Keratinocyte (primary cell): ENCODE measurements at regions not wholly inside any gene's neighbourhood (a gene's known extent, or its start where the extent isn't known, plus 50 kb on each side); places are given as distances from the start of the nearest gene placed in this dataset.

ENCODE experiments used
- EZH2 ChIP-seq: IDR thresholded peaks from one replicate; pipeline ENCODE4 v1.6.1; 2012; ENCODE audit warnings: inconsistent platforms, mild to moderate bottlenecking, low read length, moderate library complexity
- TF ChIP-seq, protein P1 (sequence below), 3 experiments: IDR thresholded peaks in 1 of 3; conservative IDR thresholded peaks in 1 of 3; optimal IDR thresholded peaks in 1 of 3; 2 replicates in 2 of 3; 3 replicates in 1 of 3; pipeline versions ENCODE3 to v1.5.1; 2011; ENCODE audit warnings: low read length in 3 of 3, mild to moderate bottlenecking in 3 of 3, moderate library complexity in 2 of 3, control low read depth in 1 of 3, inconsistent platforms in 1 of 3; ENCODE audit not compliant: insufficient read depth in 2 of 3; ENCODE audit errors: extremely low read depth in 1 of 3

DNA sequence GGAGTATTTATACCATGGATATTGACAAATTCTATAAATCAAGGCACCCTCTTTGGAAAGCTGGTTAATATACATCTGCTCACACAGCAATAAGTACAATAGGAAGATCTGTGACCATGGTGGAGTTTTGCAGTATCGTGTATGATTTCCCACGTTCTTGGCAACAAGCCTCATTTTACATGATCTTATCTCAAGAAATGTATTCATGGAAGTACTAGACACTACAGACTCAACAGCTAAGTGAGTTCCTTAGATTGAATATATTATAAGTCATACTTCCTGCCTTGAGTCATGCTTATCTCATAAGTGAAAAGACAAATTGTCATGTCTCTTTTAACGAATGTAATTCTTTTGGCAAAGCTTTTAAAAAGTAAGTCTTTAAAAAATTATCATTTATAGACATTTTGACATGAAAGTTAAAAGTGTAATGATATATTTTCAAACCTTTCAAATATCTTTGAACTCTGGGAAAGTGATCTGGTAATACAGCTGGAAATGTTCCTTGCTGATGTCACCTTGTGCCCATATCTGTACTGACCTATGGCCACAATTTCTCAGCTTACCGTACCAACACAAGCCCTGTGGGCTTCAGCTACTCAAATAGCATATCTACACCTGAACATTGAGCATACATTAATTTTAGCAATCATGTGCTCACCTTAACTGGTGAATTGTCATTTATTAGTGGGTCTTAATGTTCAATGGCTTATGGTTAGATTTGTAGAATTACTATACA lies 130.3 kb upstream of the TMC3 start:
- no peak for TF ChIP-seq EZH2
- TF ChIP-seq, protein P1, sequence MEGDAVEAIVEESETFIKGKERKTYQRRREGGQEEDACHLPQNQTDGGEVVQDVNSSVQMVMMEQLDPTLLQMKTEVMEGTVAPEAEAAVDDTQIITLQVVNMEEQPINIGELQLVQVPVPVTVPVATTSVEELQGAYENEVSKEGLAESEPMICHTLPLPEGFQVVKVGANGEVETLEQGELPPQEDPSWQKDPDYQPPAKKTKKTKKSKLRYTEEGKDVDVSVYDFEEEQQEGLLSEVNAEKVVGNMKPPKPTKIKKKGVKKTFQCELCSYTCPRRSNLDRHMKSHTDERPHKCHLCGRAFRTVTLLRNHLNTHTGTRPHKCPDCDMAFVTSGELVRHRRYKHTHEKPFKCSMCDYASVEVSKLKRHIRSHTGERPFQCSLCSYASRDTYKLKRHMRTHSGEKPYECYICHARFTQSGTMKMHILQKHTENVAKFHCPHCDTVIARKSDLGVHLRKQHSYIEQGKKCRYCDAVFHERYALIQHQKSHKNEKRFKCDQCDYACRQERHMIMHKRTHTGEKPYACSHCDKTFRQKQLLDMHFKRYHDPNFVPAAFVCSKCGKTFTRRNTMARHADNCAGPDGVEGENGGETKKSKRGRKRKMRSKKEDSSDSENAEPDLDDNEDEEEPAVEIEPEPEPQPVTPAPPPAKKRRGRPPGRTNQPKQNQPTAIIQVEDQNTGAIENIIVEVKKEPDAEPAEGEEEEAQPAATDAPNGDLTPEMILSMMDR (optimal IDR thresholded peaks at IDR 0.05 in 1 of 3, IDR thresholded peaks at IDR 0.05 in 1 of 3, conservative IDR thresholded peaks at IDR 0.05 in 1 of 3; ENCODE audit: extremely low read depth in 1 of 3, insufficient read depth in 2 of 3, low read length in 3 of 3) = no peak
